Right ventricle myocardium superior (tissue), 1 donor: ENCODE measurements at regions not wholly inside any gene's neighbourhood (a gene's known extent, or its start where the extent isn't known, plus 50 kb on each side); places are given as distances from the start of the nearest gene placed in this dataset.

Source experiments
- ATAC-seq: fragments of 200-7000 bp; cut with Tn5 transposase; one replicate; pipeline ENCODE4 v1.9.1; 2020; ENCODE audit warnings: mild to moderate bottlenecking; ENCODE audit not compliant: poor library complexity
- DNase-seq: peaks from one replicate; pipeline ENCODE4 v3.0.0-alpha.2; 2020
- intact Hi-C: fragments of 100-400 bp; cut with DNase I; formaldehyde crosslinking; loops from one replicate; pipeline ENCODE4 v1.11.2; 2022
- donor health status: DM: no; HTN: yes; CAD: no; lungs with severe emphysema.

DNA sequence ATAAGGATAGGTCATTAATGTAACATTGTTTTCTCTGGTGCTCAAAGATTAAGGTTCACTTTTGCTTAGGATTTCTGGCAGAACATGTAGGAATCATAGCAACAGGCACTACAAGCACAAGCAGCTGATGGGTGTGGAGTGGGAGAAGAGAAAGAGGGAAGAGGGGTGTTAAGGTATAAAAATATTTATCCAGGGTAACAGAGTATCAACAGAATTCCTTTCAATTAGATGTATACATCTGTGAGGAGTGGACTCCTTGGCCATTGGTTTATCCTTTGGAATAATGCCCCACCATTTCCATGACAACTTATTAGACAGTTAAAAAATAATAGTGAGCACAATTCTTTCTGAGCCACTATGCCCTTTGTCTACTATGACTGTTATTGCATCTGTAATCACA is 388.3 kb upstream of the DDHD1 start:
- intact Hi-C loops, result loop anchor here (10.0 kb wide), 1 partner anchor 413 kb away; the partner anchor contains the start of gene BMP4
- DNase-seq, result no peak
- ATAC-seq, result no peak

DNA sequence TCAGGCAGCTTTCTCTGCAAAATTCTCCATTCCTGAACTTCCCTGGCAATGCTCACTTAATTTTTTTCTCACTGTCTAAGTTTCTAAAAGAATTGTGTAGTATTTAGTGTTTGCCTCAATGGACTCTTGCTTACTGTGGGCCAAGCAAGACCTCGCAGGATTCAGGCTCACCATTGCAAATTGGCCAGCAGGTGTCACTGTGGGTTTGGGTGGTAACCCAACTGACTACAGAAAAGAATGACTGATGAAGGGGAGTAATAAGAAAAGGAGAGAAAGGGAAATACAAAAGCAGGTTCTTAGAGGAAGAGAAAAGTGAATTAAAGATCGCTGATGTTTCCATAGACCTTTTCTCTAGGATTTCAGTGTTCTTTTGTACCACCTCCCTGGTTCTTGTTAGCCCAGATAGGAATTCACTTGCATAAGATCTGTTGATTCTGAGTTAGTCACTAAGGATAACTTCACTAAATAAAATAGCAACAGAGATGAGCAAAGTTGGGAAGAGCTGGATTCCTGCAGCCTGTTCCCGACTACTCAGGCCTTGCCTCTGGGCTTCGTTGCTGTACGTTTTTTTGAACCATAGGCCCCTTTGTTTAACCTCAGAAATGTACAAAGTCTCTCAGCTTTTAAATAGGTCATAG is 386.5 kb upstream of the DDHD1 start:
- ATAC-seq (peak; percentile 95), DNase-seq (peak; percentile 71)
- intact Hi-C loops, result loop anchor here (2.0 to 10.0 kb wide), 3 partner anchors 415 to 809 kb away; partner anchors contain the start of gene BMP4

- DNase-seq, result no peak
- peak; percentile 38 for ATAC-seq
- intact Hi-C loops, result loop anchor here (2.0 to 5.0 kb wide), 2 partner anchors 639 to 810 kb away; no protein-coding TSS in a partner anchor
Measured at GRCh38 chr14:53538316-53538881, 385.3 kb upstream of the DDHD1 start.

- ATAC-seq (no peak), DNase-seq (no peak)
- intact Hi-C loops, result loop anchor here (2.0 to 5.0 kb wide), 2 partner anchors 640 to 811 kb away; no protein-coding TSS in a partner anchor
Measured at GRCh38 chr14:53537422-53538315, 384.5 kb upstream of the DDHD1 start.

DNA sequence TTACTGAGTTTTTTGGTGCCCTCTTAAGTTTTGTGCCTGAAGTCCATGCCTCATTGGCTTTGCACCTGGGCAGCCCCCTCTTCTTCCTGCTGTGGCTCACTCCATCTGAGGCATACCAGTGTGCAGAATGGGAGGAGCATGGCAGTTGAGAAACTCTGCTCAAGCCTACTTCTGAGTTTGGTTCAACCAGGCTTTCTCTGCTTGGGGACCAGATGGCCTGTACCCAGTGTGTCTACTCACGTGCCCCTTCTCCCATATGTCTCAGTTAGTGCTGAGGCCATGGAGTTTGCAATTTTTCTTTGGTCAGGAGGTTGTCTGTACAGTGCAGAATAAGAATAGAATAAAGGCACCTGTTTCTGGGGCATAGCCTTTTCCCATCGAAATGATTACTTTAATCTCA is 383.3 kb upstream of the DDHD1 start:
- no peak for DNase-seq
- intact Hi-C loops, result loop anchor here (5.0 kb wide), 1 partner anchor 641 kb away; no protein-coding TSS in a partner anchor
- no peak for ATAC-seq

- ATAC-seq (no peak), DNase-seq (no peak)
- intact Hi-C loops, result loop anchor here (5.0 kb wide), 1 partner anchor 642 kb away; no protein-coding TSS in a partner anchor
Measured at GRCh38 chr14:53534841-53535240, 381.7 kb upstream of the DDHD1 start.

DNA sequence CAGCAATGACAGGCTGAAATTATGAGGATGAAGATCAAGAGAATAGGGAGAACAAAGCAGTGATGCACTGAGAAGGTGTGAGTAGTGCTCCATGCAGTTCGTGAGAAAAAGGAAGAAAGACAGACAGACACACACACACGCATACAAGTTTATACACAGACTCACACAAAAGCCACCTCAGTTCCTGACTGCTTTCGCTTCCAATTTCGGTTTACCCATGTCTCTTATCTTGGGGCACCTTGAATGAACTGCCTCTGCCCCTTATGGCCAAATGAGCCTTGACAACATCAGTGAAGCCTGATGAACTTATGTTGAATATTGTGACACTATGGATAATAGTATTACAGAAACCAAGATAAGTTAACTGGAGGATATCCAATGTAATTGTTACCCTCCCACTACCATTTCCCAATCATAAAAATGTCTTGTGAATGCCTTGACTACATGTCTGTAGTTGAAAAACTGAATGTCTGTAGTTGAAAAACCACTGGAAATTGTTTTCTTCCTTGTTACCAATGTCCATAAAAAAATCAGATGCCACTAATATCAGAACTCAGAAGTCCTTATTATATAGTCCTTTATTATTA is 380.4 kb upstream of the DDHD1 start:
- ATAC-seq, result no peak
- intact Hi-C loops, result no loop called here
- no peak for DNase-seq

DNA sequence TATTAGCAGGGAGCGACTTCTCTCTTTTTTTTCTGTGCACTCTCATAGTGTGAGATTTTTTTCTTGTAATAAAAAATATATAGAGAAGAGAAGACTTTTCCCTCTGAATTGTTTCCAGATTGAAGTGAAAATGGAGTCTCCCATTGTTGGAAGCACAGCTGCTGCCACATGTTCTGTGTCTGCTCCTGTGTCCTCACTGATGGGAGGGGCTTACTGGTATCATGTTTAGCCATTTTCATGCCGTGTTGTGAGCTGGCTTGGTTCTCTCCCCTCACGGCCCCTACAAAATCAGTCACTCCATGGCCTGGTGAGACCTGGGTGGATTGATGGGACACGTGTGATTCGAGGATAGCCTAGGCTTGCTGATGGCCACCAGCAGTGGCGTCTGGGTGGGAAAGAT is 379.7 kb upstream of the DDHD1 start:
- DNase-seq (no peak), ATAC-seq (no peak)
- intact Hi-C loops, result no loop called here

GRCh38 chr14:53531730-53532129 is 378.6 kb upstream of the DDHD1 start:
- ATAC-seq, result no peak
- DNase-seq, result no peak
- intact Hi-C loops, result no loop called here

DNA sequence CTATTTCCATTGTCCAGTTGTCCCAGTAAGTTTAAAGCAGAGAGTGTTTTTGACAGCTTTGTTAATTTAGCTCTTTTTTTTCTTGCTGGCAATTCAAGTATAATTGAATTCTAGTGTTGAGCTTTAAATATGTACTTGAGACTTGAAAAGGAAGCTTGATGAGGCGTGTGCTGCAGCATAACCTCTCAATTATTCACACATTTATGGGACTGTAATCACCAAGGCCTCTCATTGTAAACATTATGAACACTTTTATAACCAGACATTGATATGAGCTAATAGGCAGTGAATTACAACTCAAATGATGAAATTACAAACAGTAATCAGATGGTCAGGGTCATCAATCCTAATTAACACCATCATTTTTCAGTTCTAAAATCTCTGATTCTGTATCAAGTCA is 378.0 kb upstream of the DDHD1 start:
- ATAC-seq (no peak), DNase-seq (no peak)
- intact Hi-C loops, result no loop called here

DNA sequence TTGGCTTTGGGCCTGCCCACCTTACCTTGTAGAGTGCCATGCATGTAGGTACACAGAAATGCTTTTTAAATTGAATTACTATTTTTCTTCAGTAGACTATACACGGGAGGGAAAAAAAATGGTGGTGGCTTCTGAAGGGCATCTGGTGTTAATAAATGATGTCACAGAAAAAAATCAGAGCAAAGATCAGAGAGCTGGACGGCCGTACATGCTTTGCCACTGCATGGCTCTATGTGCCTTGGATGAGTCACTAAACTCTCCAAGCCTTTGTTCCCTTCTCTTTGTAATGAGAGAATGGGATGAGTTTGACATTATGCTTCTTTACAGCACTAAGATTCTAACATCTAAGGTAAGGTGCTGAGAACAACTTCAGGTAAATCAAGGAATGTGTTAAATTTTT is 376.4 kb upstream of the DDHD1 start:
- DNase-seq (no peak), ATAC-seq (no peak)
- intact Hi-C loops, result no loop called here

- intact Hi-C loops, result no loop called here
- DNase-seq (no peak), ATAC-seq (no peak)
Measured at GRCh38 chr14:53528185-53528671, 375.1 kb upstream of the DDHD1 start.

GRCh38 chr14:53526200-53526599 is 373.1 kb upstream of the DDHD1 start:
- intact Hi-C loops, result no loop called here
- ATAC-seq, result no peak
- DNase-seq, result no peak

DNA sequence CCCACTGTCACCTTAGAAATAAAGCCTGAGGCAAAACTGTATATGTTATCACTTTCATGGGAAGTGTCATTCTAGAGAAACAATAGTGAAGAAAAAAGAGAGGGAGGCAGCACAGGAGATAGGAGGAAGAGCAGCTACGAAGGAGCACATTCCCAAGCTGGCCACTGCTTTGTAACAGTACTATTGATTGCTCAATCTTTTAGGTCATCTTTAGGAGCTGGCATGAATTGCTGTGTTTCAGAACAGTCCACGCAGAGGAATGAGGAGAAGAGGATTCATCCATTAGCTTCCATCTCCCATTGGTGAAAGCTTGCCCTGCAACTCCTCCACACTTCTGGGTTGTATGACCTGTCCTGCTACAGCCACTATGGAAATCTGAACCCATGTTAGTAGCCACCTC is 372.5 kb upstream of the DDHD1 start:
- ATAC-seq, result peak; percentile 41
- intact Hi-C loops, result no loop called here
- DNase-seq, result no peak

DNA sequence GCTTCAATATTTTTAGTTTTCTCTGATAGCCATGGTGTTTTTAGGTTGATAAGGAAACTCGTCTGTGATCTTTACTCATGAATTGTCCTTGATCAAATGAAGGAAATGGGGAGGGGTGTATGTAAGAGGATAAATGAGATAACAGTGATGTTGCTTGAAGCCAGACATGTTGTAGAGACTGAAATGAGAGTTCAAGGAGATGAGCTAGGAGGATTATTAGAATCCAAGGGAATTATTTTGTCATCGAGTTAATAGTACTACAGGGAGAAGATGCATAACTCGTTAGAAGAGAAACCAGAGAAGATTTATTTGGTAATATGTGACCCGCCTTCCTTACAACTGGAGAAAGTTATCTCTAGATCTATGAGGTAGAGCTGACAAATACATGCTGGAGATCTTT is 371.3 kb upstream of the DDHD1 start:
- DNase-seq, result no peak
- ATAC-seq, result no peak
- intact Hi-C loops, result no loop called here

- ATAC-seq, result no peak
- intact Hi-C loops, result no loop called here
- no peak for DNase-seq
Measured at GRCh38 chr14:53523226-53523625, 370.1 kb upstream of the DDHD1 start.

DNA sequence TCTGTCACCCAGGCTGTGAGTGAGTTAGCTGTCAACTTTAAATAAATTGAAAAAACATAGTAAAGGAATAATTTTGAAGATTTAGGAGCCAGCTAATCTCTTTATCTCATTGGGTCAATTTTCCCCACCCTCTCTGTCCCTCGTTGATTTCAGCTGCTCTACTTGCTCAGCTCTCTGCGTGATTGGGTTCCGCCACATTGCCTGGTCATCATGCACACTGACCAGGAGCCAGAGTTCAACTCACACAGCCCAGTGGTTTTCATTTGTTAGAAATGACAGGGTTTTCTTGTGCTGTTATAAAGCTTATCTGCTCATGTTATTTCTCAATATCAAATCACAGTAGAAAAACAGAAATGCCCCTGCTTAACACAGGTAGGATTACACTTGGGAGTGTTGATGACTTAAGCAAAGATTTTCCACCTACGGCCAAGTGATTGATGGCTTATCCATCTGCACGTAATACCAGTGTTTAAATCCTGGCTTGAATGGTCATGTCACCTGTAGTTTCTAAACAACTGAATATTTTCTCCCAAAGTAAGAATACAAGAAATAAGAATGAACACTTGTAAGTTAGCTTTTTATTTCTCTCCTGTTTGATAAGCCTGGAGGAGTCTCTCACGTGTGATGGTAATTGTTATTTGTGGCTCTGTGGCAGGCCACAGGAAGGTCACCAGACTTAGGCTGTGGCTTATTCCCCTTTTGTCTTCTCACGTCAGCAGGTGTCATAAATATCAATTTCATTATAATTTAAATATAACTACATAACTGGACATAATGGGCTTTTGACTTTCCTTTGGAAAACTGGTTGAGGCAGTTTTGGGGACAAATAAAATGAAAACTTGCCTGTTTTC is 367.2 kb upstream of the DDHD1 start:
- intact Hi-C loops, result no loop called here
- ATAC-seq, result no peak

GRCh38 chr14:53519137-53519536 is 366.0 kb upstream of the DDHD1 start:
- DNase-seq, result no peak
- intact Hi-C loops, result no loop called here
- ATAC-seq, result no peak

More for the DNA sequence above, 367.2 kb upstream of the DDHD1 start:
- DNase-seq, result no peak
